ENCODE measurements at regions not wholly inside any gene's neighbourhood (a gene's known extent, or its start where the extent isn't known, plus 50 kb on each side); places are given as distances from the start of the nearest gene placed in this dataset.

- H3K4me1 ChIP-seq (ENCODE audit: insufficient read depth, low read length) = no peaks in the 10 kb centered on the region
- whole genome bisulfite sequencing (ENCODE audit: extremely low coverage, insufficient read length, low lambda C conversion rate) = no CpG with 5 or more reads among the region's 4 CpGs
- H2AFZ ChIP-seq (ENCODE audit: low read length) = no peak overlapping the region
- H3K56ac ChIP-seq (ENCODE audit: insufficient read length, low read depth, low read length) = no peak overlapping the region
- Mint-ChIP-seq H3K4me3 (no peak overlapping the region), H3K27me3 (ENCODE audit: low read depth) (no peaks in the 10 kb centered on the region), H3K9me3 (no peaks in the 10 kb centered on the region), H3K36me3 (ENCODE audit: insufficient read depth in 1 of 3, low read depth in 3 of 3) (no peaks in the 10 kb centered on the region), H3K27ac (peak overlapping the region in 1 of 3 experiments; percentile 88; a peak in 1 of 7 replicates), H3K4me1 (no peaks in the 10 kb centered on the region; a peak in 1 of 4 replicates)
- no peaks in the 10 kb centered on the region for H3K23me2 ChIP-seq (ENCODE audit: insufficient read length, low read depth, low read length, poor library complexity, severe bottlenecking)
- no peak overlapping the region for H3K27ac ChIP-seq (ENCODE audit: insufficient read length, low read depth, low read length)
- no peak overlapping the region for H3K23ac ChIP-seq (ENCODE audit: insufficient read length, low read depth, low read length)
- H2AK5ac ChIP-seq (ENCODE audit: insufficient read length, low read length) = no peak overlapping the region
- TF ChIP-seq, protein P1, sequence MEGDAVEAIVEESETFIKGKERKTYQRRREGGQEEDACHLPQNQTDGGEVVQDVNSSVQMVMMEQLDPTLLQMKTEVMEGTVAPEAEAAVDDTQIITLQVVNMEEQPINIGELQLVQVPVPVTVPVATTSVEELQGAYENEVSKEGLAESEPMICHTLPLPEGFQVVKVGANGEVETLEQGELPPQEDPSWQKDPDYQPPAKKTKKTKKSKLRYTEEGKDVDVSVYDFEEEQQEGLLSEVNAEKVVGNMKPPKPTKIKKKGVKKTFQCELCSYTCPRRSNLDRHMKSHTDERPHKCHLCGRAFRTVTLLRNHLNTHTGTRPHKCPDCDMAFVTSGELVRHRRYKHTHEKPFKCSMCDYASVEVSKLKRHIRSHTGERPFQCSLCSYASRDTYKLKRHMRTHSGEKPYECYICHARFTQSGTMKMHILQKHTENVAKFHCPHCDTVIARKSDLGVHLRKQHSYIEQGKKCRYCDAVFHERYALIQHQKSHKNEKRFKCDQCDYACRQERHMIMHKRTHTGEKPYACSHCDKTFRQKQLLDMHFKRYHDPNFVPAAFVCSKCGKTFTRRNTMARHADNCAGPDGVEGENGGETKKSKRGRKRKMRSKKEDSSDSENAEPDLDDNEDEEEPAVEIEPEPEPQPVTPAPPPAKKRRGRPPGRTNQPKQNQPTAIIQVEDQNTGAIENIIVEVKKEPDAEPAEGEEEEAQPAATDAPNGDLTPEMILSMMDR (conservative IDR thresholded peaks at IDR 0.05) = no peak
- no peaks in the 10 kb centered on the region for H3K79me1 ChIP-seq (ENCODE audit: insufficient read depth, low read depth, low read length, poor library complexity, severe bottlenecking)
- DNase-seq = no peak
- H2BK5ac ChIP-seq (ENCODE audit: insufficient read length, low read length) = no peak overlapping the region
- no peak overlapping the region for H4K8ac ChIP-seq (replicated peaks; ENCODE audit: insufficient read length, low read depth, low read length)
- no peaks in the 10 kb centered on the region for H4K20me1 ChIP-seq (ENCODE audit: control insufficient read depth, insufficient read depth, insufficient read length)
- no peak overlapping the region for H3K18ac ChIP-seq (ENCODE audit: insufficient read length, low read depth, low read length)
- no peak overlapping the region for H3K14ac ChIP-seq (ENCODE audit: insufficient read depth, low read length)
- no peaks in the 10 kb centered on the region for H3K9me3 ChIP-seq (ENCODE audit: control insufficient read depth, low read depth, low read length)
- H4K91ac ChIP-seq (ENCODE audit: insufficient read length, low read depth, low read length) = no peak overlapping the region
- no peak overlapping the region for H3T11ph ChIP-seq (ENCODE audit: low read length)
- no peak overlapping the region for H2BK20ac ChIP-seq (ENCODE audit: low read depth, low read length, poor library complexity, severe bottlenecking)
- no peak overlapping the region for H3K4ac ChIP-seq (ENCODE audit: low read depth, low read length)
- H3K4me2 ChIP-seq (ENCODE audit: insufficient read depth, insufficient read length, low read length) = no peak overlapping the region
- H3K27me3 ChIP-seq (ENCODE audit: insufficient read depth, low read length) = no peaks in the 10 kb centered on the region
- no peak overlapping the region for H2BK15ac ChIP-seq (ENCODE audit: low read depth, low read length)
- no peaks in the 10 kb centered on the region for H3K79me2 ChIP-seq (ENCODE audit: insufficient read depth, low read length)
- H2BK12ac ChIP-seq (ENCODE audit: insufficient read length, low read depth, low read length) = no peak overlapping the region
- H2BK120ac ChIP-seq (ENCODE audit: low read depth, low read length, poor library complexity, severe bottlenecking) = no peak overlapping the region
- H3K9ac ChIP-seq (ENCODE audit: extremely low read depth, insufficient read length, low read length) = no peak overlapping the region
- H4K5ac ChIP-seq (ENCODE audit: insufficient read length, low read depth, low read length) = no peak overlapping the region
Measured at GRCh38 chr3:164192974-164193373, 885.3 kb downstream of the SI start.
